HG03135 (cell line): ENCODE measurements at regions not wholly inside any gene's neighbourhood (a gene's known extent, or its start where the extent isn't known, plus 50 kb on each side); places are given as distances from the start of the nearest gene placed in this dataset.

Experiments
- ATAC-seq: cut with Tn5 transposase; IDR thresholded peaks from one replicate; pipeline ENCODE4 v1.9.1; 2021; ENCODE audit warnings: mild to moderate bottlenecking, moderate library complexity; ENCODE audit not compliant: unreplicated experiment

- no peak for ATAC-seq
Measured at GRCh38 chr11:37026326-37026725, 428.3 kb upstream of the RAG2 start.

GRCh38 chr11:37006563-37006962 is 408.5 kb upstream of the RAG2 start:
- no peak for ATAC-seq

GRCh38 chr11:37002831-37003230 is 404.8 kb upstream of the RAG2 start:
- no peak for ATAC-seq

- ATAC-seq: no peak
Measured at GRCh38 chr11:36997656-36998055, 399.6 kb upstream of the RAG2 start.

GRCh38 chr11:36996795-36997194 is 398.8 kb upstream of the RAG2 start:
- ATAC-seq: no peak

GRCh38 chr11:36994208-36994607 is 396.2 kb upstream of the RAG2 start:
- no peak for ATAC-seq

- no peak for ATAC-seq
Measured at GRCh38 chr11:36988556-36988955, 390.5 kb upstream of the RAG2 start.

- no peak for ATAC-seq
Measured at GRCh38 chr11:36985562-36985961, 387.5 kb upstream of the RAG2 start.

GRCh38 chr11:36976741-36977140 is 378.7 kb upstream of the RAG2 start:
- no peak for ATAC-seq

GRCh38 chr11:36974771-36975170 is 376.7 kb upstream of the RAG2 start:
- no peak for ATAC-seq

GRCh38 chr11:36953976-36954375 is 355.9 kb upstream of the RAG2 start:
- ATAC-seq: no peak

- ATAC-seq: no peak
Measured at GRCh38 chr11:36948460-36949127, 350.6 kb upstream of the RAG2 start.

- no peak for ATAC-seq
Measured at GRCh38 chr11:36945384-36945783, 347.3 kb upstream of the RAG2 start.

- ATAC-seq: no peak
Measured at GRCh38 chr11:36933481-36933880, 335.4 kb upstream of the RAG2 start.

- no peak for ATAC-seq
Measured at GRCh38 chr11:36931139-36931538, 333.1 kb upstream of the RAG2 start.

- ATAC-seq: no peak
Measured at GRCh38 chr11:36930256-36930655, 332.2 kb upstream of the RAG2 start.

- ATAC-seq: no peak
Measured at GRCh38 chr11:36929401-36929800, 331.4 kb upstream of the RAG2 start.

GRCh38 chr11:36928621-36929020 is 330.6 kb upstream of the RAG2 start:
- ATAC-seq: no peak

- no peak for ATAC-seq
Measured at GRCh38 chr11:36899800-36900199, 301.8 kb upstream of the RAG2 start.

- ATAC-seq: no peak
Measured at GRCh38 chr11:36890841-36891240, 292.8 kb upstream of the RAG2 start.

GRCh38 chr11:36890121-36890679 is 292.2 kb upstream of the RAG2 start:
- ATAC-seq: no peak

- ATAC-seq: no peak
Measured at GRCh38 chr11:36885154-36885553, 287.1 kb upstream of the RAG2 start.

- ATAC-seq: no peak
Measured at GRCh38 chr11:36878737-36879136, 280.7 kb upstream of the RAG2 start.
